Liver (tissue), 3 donors: ENCODE measurements at regions not wholly inside any gene's neighbourhood (a gene's known extent, or its start where the extent isn't known, plus 50 kb on each side); places are given as distances from the start of the nearest gene placed in this dataset.

ENCODE experiments used
- CTCF ChIP-seq: fragments of 150-350 bp; IDR thresholded peaks from 2 replicates; pipeline ENCODE4 v1.5.1; 2017; ENCODE audit warnings: improper control_type of control experiment, low read depth, low read length; ENCODE audit not compliant: missing input control
- EGR1 ChIP-seq, 2 donors: IDR thresholded peaks; 2 replicates each; pipeline ENCODE4 v1.6.1; 2016 to 2018; ENCODE audit warnings: antibody characterized with exemption in 2 of 2, low read depth in 2 of 2
- GABPA ChIP-seq, 2 donors: IDR thresholded peaks in 1 of 2; conservative IDR thresholded peaks in 1 of 2; 2 replicates each; pipeline ENCODE4 v1.6.1; 2016; ENCODE audit warnings: antibody characterized with exemption in 2 of 2, mild to moderate bottlenecking in 1 of 2, moderate library complexity in 1 of 2
- RAD21 ChIP-seq, 2 donors: IDR thresholded peaks; 2 replicates each; pipeline ENCODE4 v1.6.1; 2016; ENCODE audit warnings: antibody characterized with exemption in 2 of 2, mild to moderate bottlenecking in 2 of 2
- REST ChIP-seq: IDR thresholded peaks from 2 replicates; pipeline ENCODE4 v1.6.1; 2016; ENCODE audit warnings: antibody characterized with exemption, mild to moderate bottlenecking
- SP1 ChIP-seq: IDR thresholded peaks from 2 replicates; pipeline ENCODE4 v1.6.1; 2018; ENCODE audit warnings: antibody characterized with exemption, mild to moderate bottlenecking
- TAF1 ChIP-seq: conservative IDR thresholded peaks from 2 replicates; pipeline ENCODE4 v1.6.1; 2016; ENCODE audit warnings: antibody characterized with exemption, mild to moderate bottlenecking
- YY1 ChIP-seq: IDR thresholded peaks from 2 replicates; pipeline ENCODE4 v1.6.1; 2016; ENCODE audit warnings: antibody characterized with exemption, mild to moderate bottlenecking
- TF ChIP-seq, protein P1 (sequence below): IDR thresholded peaks from 2 replicates; pipeline ENCODE4 v1.6.1; 2016; ENCODE audit warnings: antibody characterized with exemption
- TF ChIP-seq, protein P2 (sequence below): IDR thresholded peaks from 2 replicates; pipeline ENCODE4 v1.6.1; 2016; ENCODE audit warnings: antibody characterized with exemption
- donor health status: healthy.
- donor health status: healthy.

GRCh38 chr17:59464246-59464645, 101.2 kb upstream of the DHX40 start:
- TF ChIP-seq GABPA (IDR thresholded peaks at IDR 0.05 in 1 of 2, conservative IDR thresholded peaks at IDR 0.05 in 1 of 2) (no peak), REST (no peak), YY1 (no peak), CTCF (no peak), EGR1 (IDR thresholded peaks at IDR 0.05; ENCODE audit: low read depth in 2 of 2) (no peak), RAD21 (IDR thresholded peaks at IDR 0.05) (no peak), SP1 (no peak), TAF1 (no peak)
- TF ChIP-seq, protein P1, sequence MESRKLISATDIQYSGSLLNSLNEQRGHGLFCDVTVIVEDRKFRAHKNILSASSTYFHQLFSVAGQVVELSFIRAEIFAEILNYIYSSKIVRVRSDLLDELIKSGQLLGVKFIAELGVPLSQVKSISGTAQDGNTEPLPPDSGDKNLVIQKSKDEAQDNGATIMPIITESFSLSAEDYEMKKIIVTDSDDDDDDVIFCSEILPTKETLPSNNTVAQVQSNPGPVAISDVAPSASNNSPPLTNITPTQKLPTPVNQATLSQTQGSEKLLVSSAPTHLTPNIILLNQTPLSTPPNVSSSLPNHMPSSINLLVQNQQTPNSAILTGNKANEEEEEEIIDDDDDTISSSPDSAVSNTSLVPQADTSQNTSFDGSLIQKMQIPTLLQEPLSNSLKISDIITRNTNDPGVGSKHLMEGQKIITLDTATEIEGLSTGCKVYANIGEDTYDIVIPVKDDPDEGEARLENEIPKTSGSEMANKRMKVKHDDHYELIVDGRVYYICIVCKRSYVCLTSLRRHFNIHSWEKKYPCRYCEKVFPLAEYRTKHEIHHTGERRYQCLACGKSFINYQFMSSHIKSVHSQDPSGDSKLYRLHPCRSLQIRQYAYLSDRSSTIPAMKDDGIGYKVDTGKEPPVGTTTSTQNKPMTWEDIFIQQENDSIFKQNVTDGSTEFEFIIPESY, result no peak
- TF ChIP-seq, protein P2, sequence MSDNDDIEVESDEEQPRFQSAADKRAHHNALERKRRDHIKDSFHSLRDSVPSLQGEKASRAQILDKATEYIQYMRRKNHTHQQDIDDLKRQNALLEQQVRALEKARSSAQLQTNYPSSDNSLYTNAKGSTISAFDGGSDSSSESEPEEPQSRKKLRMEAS, result no peak
